GM18909 (cell line): ENCODE measurements at regions not wholly inside any gene's neighbourhood (a gene's known extent, or its start where the extent isn't known, plus 50 kb on each side); places are given as distances from the start of the nearest gene placed in this dataset.
"Not testable (repeated sequence)": the region's sequence is repeated elsewhere in the genome, so short reads cannot be mapped to it uniquely, and the experiment has no call there.

Experiments used
- ATAC-seq: cut with Tn5 transposase; IDR thresholded peaks from one replicate; pipeline ENCODE4 v1.9.1; 2021; ENCODE audit warnings: mild to moderate bottlenecking; ENCODE audit not compliant: unreplicated experiment, poor library complexity

DNA sequence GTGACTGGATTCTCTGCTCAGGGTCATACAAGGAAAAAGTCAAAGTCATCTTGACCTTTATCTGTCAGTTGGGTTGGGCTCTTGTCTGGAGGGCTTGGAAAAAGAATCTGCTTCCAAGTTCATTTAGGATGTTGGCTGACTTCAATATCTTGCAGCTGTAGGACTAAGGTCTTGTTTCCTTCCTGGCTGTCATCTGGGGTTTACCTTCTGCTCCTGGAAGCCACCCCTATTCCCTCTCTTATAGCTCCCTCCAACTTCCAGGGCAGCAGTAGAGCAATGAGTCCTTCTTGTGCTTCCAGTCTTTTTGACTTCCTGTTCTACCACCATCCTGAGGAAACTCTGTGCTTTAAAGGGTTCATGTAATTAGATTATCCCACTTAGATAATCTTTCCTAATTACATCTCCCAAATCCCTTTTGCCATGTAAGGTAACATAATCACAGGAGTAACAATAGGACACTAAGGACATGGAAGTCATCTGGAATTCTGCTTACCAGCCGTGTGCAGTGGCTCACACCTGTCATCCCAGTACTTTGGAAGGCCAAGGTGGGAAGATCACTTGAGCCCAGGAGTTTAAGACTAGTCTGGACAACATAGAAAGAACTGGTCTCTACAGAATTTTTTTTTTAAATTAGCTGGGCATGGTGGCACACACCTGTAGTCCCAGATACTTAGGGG lies 170.7 kb upstream of the KITLG start:
- ATAC-seq = no peak

- no peak for ATAC-seq
These were observed 166.1 kb upstream of the KITLG start for GRCh38 chr12:88746386-88746785.

- no peak for ATAC-seq
These were observed 163.8 kb upstream of the KITLG start for GRCh38 chr12:88743946-88744685.

- ATAC-seq = no peak
These were observed 157.7 kb upstream of the KITLG start for GRCh38 chr12:88737838-88738472.

DNA sequence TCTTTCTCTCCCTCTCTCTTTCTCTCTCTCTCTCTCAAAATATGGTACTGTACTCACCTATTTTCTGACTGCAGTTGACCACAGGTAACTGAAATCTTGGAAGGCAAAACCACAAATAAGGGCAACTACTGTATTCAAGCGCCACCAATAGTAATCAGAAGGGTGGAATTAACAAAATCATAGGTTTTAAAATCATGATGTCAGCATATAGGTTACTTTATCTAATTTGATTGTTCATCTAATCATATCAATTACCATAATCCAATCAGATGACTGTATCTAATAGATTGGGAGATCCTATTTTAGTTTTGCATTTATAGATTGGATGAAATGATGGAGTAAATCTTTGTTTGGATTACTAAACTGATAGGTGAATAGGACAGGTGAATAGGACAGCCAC lies 155.8 kb upstream of the KITLG start:
- no peak for ATAC-seq

GRCh38 chr12:88733008-88733407 lies 152.7 kb upstream of the KITLG start:
- ATAC-seq = no peak

- ATAC-seq = no peak
These were observed 148.9 kb upstream of the KITLG start for GRCh38 chr12:88729196-88729595.

GRCh38 chr12:88726806-88727720 lies 146.8 kb upstream of the KITLG start:
- ATAC-seq = no peak

- ATAC-seq = no peak
These were observed 145.4 kb upstream of the KITLG start for GRCh38 chr12:88725592-88726143.

GRCh38 chr12:88723219-88723618 lies 142.9 kb upstream of the KITLG start:
- no peak for ATAC-seq

DNA sequence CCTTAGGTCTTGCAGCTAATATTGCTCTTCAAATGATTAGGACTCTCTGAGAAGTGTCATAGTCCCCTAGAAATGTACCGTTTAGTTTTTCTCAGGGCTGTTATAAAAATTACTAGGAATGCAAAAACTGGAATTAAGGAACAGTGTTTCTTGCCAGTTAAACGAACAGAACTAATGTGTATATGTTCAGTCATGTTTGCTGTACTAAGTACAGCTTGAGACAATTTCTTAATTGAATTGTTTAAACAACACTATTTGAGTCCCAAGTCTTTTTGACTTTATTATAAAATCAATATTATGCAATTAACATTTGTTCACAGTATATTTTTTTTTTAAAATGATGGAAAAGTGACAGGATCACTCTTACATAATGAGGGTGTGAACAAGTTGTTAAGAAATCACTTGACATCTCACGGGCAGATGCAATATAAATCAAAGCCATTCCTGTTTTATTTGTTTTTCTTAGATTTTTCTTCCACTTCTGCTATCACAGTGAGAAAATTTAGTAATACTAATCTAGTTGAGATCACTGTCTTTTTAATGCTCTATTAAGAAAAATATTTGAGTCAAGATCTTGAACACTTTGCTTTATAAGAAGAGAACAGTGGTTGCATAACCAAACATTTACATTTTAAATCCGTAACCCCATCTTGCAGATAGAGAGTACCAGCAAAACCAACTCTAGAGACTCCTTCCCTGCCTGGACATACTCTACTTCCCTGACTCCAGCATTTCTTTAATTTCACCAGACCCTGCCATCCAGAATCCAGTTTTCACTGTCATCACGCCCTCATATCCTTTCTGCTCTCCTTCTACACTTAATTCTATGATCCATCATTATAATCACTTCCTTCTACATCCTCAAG lies 140.7 kb upstream of the KITLG start:
- no peak for ATAC-seq

- no peak for ATAC-seq
These were observed 140.0 kb upstream of the KITLG start for GRCh38 chr12:88720231-88720630.

GRCh38 chr12:88717188-88717587 lies 136.9 kb upstream of the KITLG start:
- no peak for ATAC-seq

GRCh38 chr12:88716240-88716639 lies 136.0 kb upstream of the KITLG start:
- no peak for ATAC-seq

DNA sequence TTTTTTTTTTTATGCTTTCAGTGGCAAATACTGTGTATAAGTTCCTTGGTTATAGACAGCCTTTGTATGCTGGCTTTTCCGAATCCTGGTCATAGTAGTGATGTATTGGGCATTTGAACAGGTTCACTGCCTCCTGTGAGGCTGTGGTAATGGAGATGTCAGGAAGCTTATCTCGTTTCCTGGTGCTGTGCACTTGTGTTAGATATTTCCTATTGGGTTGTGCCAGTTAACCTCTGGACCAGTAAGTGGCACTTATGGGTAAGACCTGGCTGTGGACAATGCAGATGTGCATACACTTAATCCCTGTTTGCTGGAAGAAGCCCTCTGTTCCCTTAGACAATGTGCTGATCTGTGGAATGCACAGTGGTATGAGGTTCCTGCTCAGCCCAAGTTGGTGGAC lies 135.4 kb upstream of the KITLG start:
- ATAC-seq = no peak

DNA sequence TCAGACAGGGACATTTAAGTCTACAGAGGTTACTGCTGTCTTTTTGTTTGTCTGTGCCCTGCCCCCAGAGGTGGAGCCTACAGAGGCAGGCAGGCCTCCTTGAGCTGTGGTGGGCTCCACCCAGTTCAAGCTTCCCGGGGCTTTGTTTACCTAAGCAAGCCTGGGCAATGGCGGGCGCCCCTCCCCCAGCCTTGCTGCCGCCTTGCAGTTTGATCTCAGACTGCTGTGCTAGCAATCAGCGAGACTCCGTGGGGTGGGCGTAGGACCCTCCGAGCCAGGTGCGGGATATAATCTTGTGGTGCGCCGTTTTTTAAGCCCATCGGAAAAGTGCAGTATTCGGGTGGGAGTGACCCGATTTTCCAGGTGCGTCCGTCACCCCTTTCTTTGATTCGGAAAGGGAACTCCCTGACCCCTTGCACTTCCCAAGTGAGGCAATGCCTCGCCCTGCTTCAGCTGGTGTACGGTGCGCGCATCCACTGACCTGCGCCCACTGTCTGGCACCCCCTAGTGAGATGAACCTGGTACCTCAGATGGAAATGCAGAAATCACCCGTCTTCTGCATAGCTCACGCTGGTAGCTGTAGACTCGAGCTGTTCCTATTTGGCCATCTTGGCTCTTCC lies 134.1 kb upstream of the KITLG start:
- not testable (repeated sequence) for ATAC-seq

- no peak for ATAC-seq
These were observed 127.5 kb upstream of the KITLG start for GRCh38 chr12:88707800-88708199.

- no peak for ATAC-seq
These were observed 126.0 kb upstream of the KITLG start for GRCh38 chr12:88706286-88706685.

DNA sequence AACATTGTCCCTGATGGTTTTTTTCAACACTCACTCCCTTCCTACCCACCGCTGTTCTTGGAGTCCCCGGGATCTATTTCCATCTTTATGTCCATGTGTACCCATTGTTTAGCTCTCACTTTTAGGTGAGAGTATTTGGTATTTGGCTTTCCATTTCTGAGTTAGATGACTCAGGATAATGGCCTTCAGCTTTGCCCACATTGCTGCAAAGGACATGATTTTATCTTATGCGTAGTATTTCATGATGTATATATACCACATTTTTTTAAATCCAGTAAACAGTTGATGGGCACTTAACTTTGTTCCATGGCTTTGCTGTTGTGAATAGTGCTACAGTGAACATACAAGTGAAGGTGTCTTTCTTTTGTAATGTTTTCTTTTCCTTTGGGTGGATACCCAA lies 123.5 kb upstream of the KITLG start:
- no peak for ATAC-seq
